OCI-LY7 (cell line): ENCODE measurements at regions not wholly inside any gene's neighbourhood (a gene's known extent, or its start where the extent isn't known, plus 50 kb on each side); places are given as distances from the start of the nearest gene placed in this dataset.

Experiments
- BruUV-seq: library from RNA; stranded (reverse); fragments of 400-500 nt; replicated peaks from 2 replicates; lab custom pipeline; 2021; lab: Mats Ljungman, UMichigan
- CTCF ChIA-PET: fragments of 300-600 bp; sonication (Branson Sonifier 250); formaldehyde crosslinking; loops from one replicate; lab custom pipeline; 2022; ENCODE audit warnings: antibody characterized with exemption; ENCODE audit not compliant: unreplicated experiment; lab: Charles Lee
- POLR2A ChIA-PET: fragments of 300-600 bp; sonication (Branson Sonifier 250); formaldehyde crosslinking; loops from one replicate; lab custom pipeline; 2022; ENCODE audit warnings: antibody characterized with exemption; lab: Charles Lee
- DNase-seq: peaks from one replicate; pipeline ENCODE4 v3.0.0-alpha.2; 2015; ENCODE audit warnings: low spot score
- H2AFZ ChIP-seq: fragments of 200-600 bp; sonication (generic), shearing (Covaris generic); 2 replicates; pipeline ENCODE4 v1.6.1; 2014; ENCODE audit warnings: mild to moderate bottlenecking, antibody characterized with exemption, low read length, moderate library complexity
- H3K27ac ChIP-seq: fragments of 200-600 bp; sonication (generic); 2 replicates; pipeline ENCODE4 v1.5.1; 2014; ENCODE audit warnings: mixed run types, low read depth, mild to moderate bottlenecking, moderate library complexity, low read length, inconsistent platforms; ENCODE audit not compliant: poor library complexity, severe bottlenecking
- H3K36me3 ChIP-seq: fragments of 200-600 bp; sonication (generic); 2 replicates; pipeline ENCODE4 v1.6.1; 2014; ENCODE audit warnings: mild to moderate bottlenecking, antibody characterized with exemption, low read length, moderate library complexity, mixed read lengths; ENCODE audit not compliant: insufficient read depth
- H3K4me1 ChIP-seq: fragments of 200-600 bp; sonication (generic); 2 replicates; pipeline ENCODE4 v1.5.1; 2014; ENCODE audit warnings: mild to moderate bottlenecking, low read length; ENCODE audit not compliant: insufficient read depth, poor library complexity, severe bottlenecking
- H3K4me2 ChIP-seq: fragments of 200-600 bp; sonication (generic); 2 replicates; pipeline ENCODE4 v1.6.1; 2014; ENCODE audit warnings: mild to moderate bottlenecking, low read length
- H3K4me3 ChIP-seq: fragments of 200-600 bp; sonication (generic); 2 replicates; pipeline ENCODE4 v1.5.1; 2014; ENCODE audit warnings: mild to moderate bottlenecking, low read depth, low read length; ENCODE audit not compliant: poor library complexity, severe bottlenecking
- H3K79me2 ChIP-seq: fragments of 200-600 bp; sonication (generic); 2 replicates; pipeline ENCODE4 v1.6.1; 2016; ENCODE audit warnings: low read depth, mild to moderate bottlenecking, low read length, moderate library complexity, mixed read lengths; ENCODE audit not compliant: insufficient read depth
- H3K9me2 ChIP-seq: fragments of 200-600 bp; sonication (generic); 2 replicates; pipeline ENCODE4 v1.6.1; 2016; ENCODE audit warnings: mild to moderate bottlenecking, low read length, mixed read lengths; ENCODE audit not compliant: insufficient read depth
- H3K9me3 ChIP-seq: fragments of 200-600 bp; sonication (generic); 2 replicates; pipeline ENCODE4 v1.6.1; 2014; ENCODE audit warnings: mild to moderate bottlenecking, mixed run types, low read length, mixed read lengths
- H4K20me1 ChIP-seq: fragments of 200-600 bp; sonication (generic); 2 replicates; pipeline ENCODE4 v1.6.1; 2014; ENCODE audit warnings: mild to moderate bottlenecking, antibody characterized with exemption, low read length, moderate library complexity, mixed read lengths; ENCODE audit not compliant: insufficient read depth
- CTCF ChIP-seq: fragments of 200-600 bp; sonication (generic); conservative IDR thresholded peaks from 2 replicates; pipeline ENCODE4 v1.5.1; 2014; ENCODE audit warnings: mild to moderate bottlenecking, antibody characterized with exemption, low read length, moderate library complexity, mixed read lengths
- EZH2phosphoT487 ChIP-seq: fragments of 200-600 bp; sonication (generic); IDR thresholded peaks from 2 replicates; pipeline ENCODE4 v1.6.1; 2018; ENCODE audit warnings: low read depth, borderline replicate concordance, mild to moderate bottlenecking, mixed run types, antibody characterized with exemption, low read length, moderate library complexity, mixed read lengths
- intact Hi-C: fragments of 100-400 bp; cut with micrococcal nuclease; formaldehyde crosslinking; loops from one replicate; pipeline ENCODE4 v1.10.0; 2022; ENCODE audit not compliant: unreplicated experiment

DNA sequence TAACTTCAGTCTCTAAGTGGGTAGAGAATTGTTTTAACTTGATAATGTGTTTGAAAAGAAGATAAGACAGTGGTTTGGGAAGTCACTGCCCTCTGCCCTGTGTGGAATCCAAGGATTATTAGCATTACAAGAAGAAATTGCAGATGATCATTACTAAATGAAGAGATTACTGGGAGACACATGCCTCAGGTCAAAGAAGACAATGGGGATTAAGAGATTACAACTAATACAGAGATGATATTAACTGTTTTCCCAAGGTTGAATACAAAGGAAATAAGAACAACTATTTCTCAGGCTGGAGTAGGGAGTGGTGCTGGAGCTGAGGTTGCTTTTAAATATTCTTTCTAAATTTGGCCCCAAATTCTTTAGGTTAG, 166.0 kb downstream of the TRMT11 start:
- Histone ChIP-seq H3K79me2 (no peaks in the 10 kb centered on the region), H3K27ac (no peak overlapping the region), H2AFZ (no peak overlapping the region), H3K9me2 (no peaks in the 10 kb centered on the region), H3K36me3 (no peaks in the 10 kb centered on the region), H4K20me1 (no peaks in the 10 kb centered on the region), H3K4me3 (no peak overlapping the region), H3K4me2 (no peak overlapping the region), H3K4me1 (no peaks in the 10 kb centered on the region), H3K9me3 (no peaks in the 10 kb centered on the region)
- TF ChIP-seq CTCF (no peak), EZH2phosphoT487 (no peak)
- CTCF ChIA-PET = no interaction called here
- POLR2A ChIA-PET = no interaction called here
- BruUV-seq = no TSS peak
- intact Hi-C loops = no loop called here
- DNase-seq = no peak

DNA sequence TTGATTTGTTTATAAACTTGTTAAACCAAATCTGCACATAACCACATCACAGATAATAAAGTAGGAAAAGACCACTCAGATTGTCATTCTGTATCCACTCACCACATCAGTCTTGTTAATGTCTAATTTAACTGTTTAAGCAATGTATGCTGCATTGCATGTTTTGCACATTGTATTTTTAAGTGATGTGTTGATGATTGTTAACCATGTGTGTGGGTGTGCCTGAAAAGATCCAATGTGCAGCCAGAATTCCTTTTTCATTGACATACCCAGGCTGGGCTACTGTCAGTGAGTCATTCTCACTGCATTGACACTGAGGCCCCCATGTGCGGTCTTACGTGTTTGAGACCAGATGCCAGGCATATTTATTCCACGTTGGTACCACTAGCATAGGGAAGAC, 167.3 kb downstream of the TRMT11 start:
- no peaks in the 10 kb centered on the region for H3K4me1 ChIP-seq
- H3K9me2 ChIP-seq = no peaks in the 10 kb centered on the region
- CTCF ChIA-PET = no interaction called here
- intact Hi-C loops = no loop called here
- no peak for TF ChIP-seq CTCF
- no peak for TF ChIP-seq EZH2phosphoT487
- no peaks in the 10 kb centered on the region for H3K79me2 ChIP-seq
- H3K36me3 ChIP-seq = no peaks in the 10 kb centered on the region
- no peak for DNase-seq
- H3K27ac ChIP-seq = no peak overlapping the region
- no TSS peak for BruUV-seq
- no peak overlapping the region for H2AFZ ChIP-seq
- H3K4me2 ChIP-seq = no peak overlapping the region
- no peaks in the 10 kb centered on the region for H3K9me3 ChIP-seq
- POLR2A ChIA-PET = no interaction called here
- H4K20me1 ChIP-seq = no peaks in the 10 kb centered on the region
- H3K4me3 ChIP-seq = no peak overlapping the region

DNA sequence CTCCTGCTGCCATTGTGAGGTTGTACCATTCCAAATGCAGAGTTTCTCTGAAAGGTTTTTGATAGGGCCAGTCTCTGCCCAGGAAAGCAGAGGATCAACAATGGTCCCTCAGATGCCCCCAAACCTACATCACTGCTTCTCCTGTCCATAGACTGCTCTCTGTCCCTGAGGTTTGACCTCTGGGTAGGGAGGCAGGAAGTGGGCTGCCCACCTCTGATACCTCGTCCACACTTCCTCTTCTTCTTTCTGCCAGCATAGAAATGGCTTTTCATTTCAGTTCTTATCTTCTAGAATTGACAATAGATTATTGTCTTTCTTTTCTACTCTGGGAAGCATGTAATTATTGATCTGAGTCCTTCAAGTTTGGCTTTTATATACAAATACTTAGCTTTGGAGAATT, 170.6 kb downstream of the TRMT11 start:
- POLR2A ChIA-PET = no interaction called here
- BruUV-seq = no TSS peak
- DNase-seq = no peak

More for the DNA sequence above, 170.6 kb downstream of the TRMT11 start:
- Histone ChIP-seq H2AFZ (no peak overlapping the region), H3K9me2 (no peaks in the 10 kb centered on the region), H4K20me1 (no peaks in the 10 kb centered on the region), H3K4me3 (no peak overlapping the region), H3K4me2 (no peak overlapping the region), H3K9me3 (no peaks in the 10 kb centered on the region), H3K27ac (no peak overlapping the region), H3K36me3 (no peaks in the 10 kb centered on the region), H3K79me2 (no peaks in the 10 kb centered on the region), H3K4me1 (no peaks in the 10 kb centered on the region)
- no peak for TF ChIP-seq CTCF
- no peak for TF ChIP-seq EZH2phosphoT487
- intact Hi-C loops = no loop called here
- CTCF ChIA-PET = no interaction called here
